Mucosa of descending colon (tissue), 3 donors: ENCODE measurements at regions not wholly inside any gene's neighbourhood (a gene's known extent, or its start where the extent isn't known, plus 50 kb on each side); places are given as distances from the start of the nearest gene placed in this dataset.
"Not testable (repeated sequence)": the region's sequence is repeated elsewhere in the genome, so short reads cannot be mapped to it uniquely, and the experiment has no call there.

ENCODE experiments used
- ATAC-seq: fragments of 200-7000 bp; cut with Tn5 transposase; one replicate; pipeline ENCODE4 v1.9.1; 2020; ENCODE audit warnings: mild to moderate bottlenecking, moderate library complexity
- DNase-seq, 3 donors: peaks; one replicate each; pipeline ENCODE4 v3.0.0-alpha.2; 2020
- H3K36me3 ChIP-seq: fragments of 200-600 bp; one replicate; pipeline ENCODE4 v1.8.0; 2021; ENCODE audit warnings: low read depth, mild to moderate bottlenecking
- H3K4me1 ChIP-seq: fragments of 200-600 bp; one replicate; pipeline ENCODE4 v1.8.0; 2021; ENCODE audit warnings: low read depth, mild to moderate bottlenecking
- H3K4me3 ChIP-seq: fragments of 200-600 bp; one replicate; pipeline ENCODE4 v1.8.0; 2021; ENCODE audit warnings: mild to moderate bottlenecking
- H3K9me3 ChIP-seq: fragments of 200-600 bp; one replicate; pipeline ENCODE4 v1.8.0; 2021; ENCODE audit warnings: mild to moderate bottlenecking
- intact Hi-C, 2 donors: fragments of 100-400 bp; cut with DNase I in 1 of 2; cut with micrococcal nuclease in 1 of 2; formaldehyde crosslinking; loops; one replicate each; pipeline versions ENCODE4 v1.11.0 to v1.11.1; 2022; cut with DNase I, micrococcal nuclease
- TF ChIP-seq, protein P1 (sequence below): fragments of 200-600 bp; IDR thresholded peaks from one replicate; pipeline ENCODE4 v1.8.0; 2022; ENCODE audit warnings: antibody characterized with exemption, mild to moderate bottlenecking
- donor health status: DM: no; HTN: no; CAD: no; lungs with moderate emphysema.
- donor health status: DM: no; HTN: no; CAD: no.
- donor health status: DM: no; HTN: yes; CAD: no.

GRCh38 chr10:44125879-44126278 lies 259.0 kb downstream of the CXCL12 start:
- Histone ChIP-seq H3K36me3 (no peaks in the 10 kb centered on the region), H3K4me1 (no peaks in the 10 kb centered on the region), H3K9me3 (no peaks in the 10 kb centered on the region), H3K4me3 (no peak overlapping the region)
- DNase-seq: no peak
- intact Hi-C loops: no loop called here
- TF ChIP-seq, protein P1, sequence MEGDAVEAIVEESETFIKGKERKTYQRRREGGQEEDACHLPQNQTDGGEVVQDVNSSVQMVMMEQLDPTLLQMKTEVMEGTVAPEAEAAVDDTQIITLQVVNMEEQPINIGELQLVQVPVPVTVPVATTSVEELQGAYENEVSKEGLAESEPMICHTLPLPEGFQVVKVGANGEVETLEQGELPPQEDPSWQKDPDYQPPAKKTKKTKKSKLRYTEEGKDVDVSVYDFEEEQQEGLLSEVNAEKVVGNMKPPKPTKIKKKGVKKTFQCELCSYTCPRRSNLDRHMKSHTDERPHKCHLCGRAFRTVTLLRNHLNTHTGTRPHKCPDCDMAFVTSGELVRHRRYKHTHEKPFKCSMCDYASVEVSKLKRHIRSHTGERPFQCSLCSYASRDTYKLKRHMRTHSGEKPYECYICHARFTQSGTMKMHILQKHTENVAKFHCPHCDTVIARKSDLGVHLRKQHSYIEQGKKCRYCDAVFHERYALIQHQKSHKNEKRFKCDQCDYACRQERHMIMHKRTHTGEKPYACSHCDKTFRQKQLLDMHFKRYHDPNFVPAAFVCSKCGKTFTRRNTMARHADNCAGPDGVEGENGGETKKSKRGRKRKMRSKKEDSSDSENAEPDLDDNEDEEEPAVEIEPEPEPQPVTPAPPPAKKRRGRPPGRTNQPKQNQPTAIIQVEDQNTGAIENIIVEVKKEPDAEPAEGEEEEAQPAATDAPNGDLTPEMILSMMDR: no peak
- ATAC-seq: no peak

- no peak for ATAC-seq
These were observed 266.4 kb downstream of the CXCL12 start for GRCh38 chr10:44118500-44118899.

DNA sequence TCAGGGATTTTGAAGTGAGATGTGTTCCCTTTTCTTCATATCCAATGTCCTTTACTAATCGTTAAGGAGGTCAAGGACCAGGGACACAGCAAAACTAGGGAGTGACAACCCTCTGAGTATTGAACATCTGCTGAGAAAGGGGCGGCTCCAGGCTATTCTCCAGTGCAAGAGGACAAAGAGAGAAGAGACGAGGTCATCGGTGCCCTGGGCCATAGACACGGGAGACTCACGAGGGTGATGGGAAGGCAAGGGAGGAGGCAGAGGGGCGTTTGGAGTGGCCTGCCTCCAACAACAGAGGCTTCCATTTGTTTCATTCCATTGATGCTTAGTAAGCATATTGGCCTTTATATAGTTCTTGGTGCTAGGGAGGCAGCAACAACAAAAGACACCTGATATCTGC lies 268.4 kb downstream of the CXCL12 start:
- intact Hi-C loops: no loop called here
- no peaks in the 10 kb centered on the region for H3K4me1 ChIP-seq
- no peak for ATAC-seq

More at GRCh38 chr10:44118500-44118899, 266.4 kb downstream of the CXCL12 start:
- TF ChIP-seq, protein P1: no peak
- DNase-seq: no peak
- no peaks in the 10 kb centered on the region for H3K9me3 ChIP-seq
- intact Hi-C loops: no loop called here
- no peak overlapping the region for H3K4me3 ChIP-seq
- H3K4me1 ChIP-seq: no peaks in the 10 kb centered on the region
- no peaks in the 10 kb centered on the region for H3K36me3 ChIP-seq

DNA sequence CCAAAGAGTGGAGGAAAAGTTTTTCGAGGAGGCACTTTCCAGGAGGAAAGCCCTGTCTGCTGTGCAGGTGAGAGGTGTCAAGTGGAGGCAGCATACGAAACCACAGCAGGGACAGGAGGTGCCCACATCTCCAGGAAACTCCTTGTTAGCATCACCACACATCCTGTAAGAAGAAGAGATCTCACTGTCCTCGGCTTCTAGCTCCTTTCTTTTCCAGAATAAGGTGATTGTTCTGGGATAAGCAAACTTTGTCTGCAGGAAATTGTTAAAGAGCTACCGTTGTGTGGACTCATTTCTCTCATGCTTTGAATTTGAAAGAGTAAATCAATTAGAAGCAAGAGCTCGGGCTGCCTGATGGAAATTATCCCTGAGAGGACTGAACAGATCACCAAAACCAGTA lies 269.4 kb downstream of the CXCL12 start:
- no peaks in the 10 kb centered on the region for H3K36me3 ChIP-seq
- H3K4me1 ChIP-seq: no peaks in the 10 kb centered on the region
- TF ChIP-seq, protein P1: no peak
- ATAC-seq (no peak), DNase-seq (no peak)
- no peaks in the 10 kb centered on the region for H3K9me3 ChIP-seq
- intact Hi-C loops: no loop called here
- H3K4me3 ChIP-seq: no peak overlapping the region

More for the DNA sequence above, 268.4 kb downstream of the CXCL12 start:
- H3K9me3 ChIP-seq: no peaks in the 10 kb centered on the region
- H3K4me3 ChIP-seq: no peak overlapping the region
- DNase-seq: no peak
- H3K36me3 ChIP-seq: no peaks in the 10 kb centered on the region
- TF ChIP-seq, protein P1: no peak

DNA sequence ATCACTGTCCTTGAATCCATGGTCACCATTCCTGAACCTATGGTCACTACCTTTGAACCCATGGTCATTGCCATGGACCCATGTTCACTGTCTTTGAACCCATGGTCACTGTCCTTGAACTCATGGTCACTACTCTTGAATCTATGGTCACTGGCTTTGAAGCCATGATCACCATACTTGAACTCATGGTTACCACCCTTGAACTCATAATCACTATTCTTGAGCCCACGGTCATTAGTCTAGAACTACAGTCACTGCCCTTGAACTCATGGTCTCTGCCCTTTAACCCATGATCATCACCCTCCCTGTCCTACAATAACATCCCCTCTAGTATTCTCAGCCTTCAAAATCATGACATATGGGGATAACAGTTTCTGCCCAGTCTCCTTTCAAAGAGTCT lies 270.5 kb downstream of the CXCL12 start:
- TF ChIP-seq, protein P1: no peak
- intact Hi-C loops: no loop called here
- no peaks in the 10 kb centered on the region for H3K9me3 ChIP-seq
- DNase-seq (no peak), ATAC-seq (no peak)
- no peaks in the 10 kb centered on the region for H3K36me3 ChIP-seq
- no peak overlapping the region for H3K4me3 ChIP-seq
- H3K4me1 ChIP-seq: no peaks in the 10 kb centered on the region

GRCh38 chr10:44112280-44112679 lies 272.6 kb downstream of the CXCL12 start:
- intact Hi-C loops, H3K4me3 ChIP-seq, H3K9me3 ChIP-seq, H3K36me3 ChIP-seq, ATAC-seq, H3K4me1 ChIP-seq: not testable (repeated sequence)
- DNase-seq: peak in 1 of 3 donors; percentile 7
